NCI-H748 treated with DMSO at 0.1 percent for 48 hours (cell line): ENCODE measurements at regions not wholly inside any gene's neighbourhood (a gene's known extent, or its start where the extent isn't known, plus 50 kb on each side); places are given as distances from the start of the nearest gene placed in this dataset.
"Not testable (repeated sequence)": the region's sequence is repeated elsewhere in the genome, so short reads cannot be mapped to it uniquely, and the experiment has no call there.

Experiments used
- DNase-seq: peaks from one replicate; lab custom pipeline; 2025; lab: John Stamatoyannopoulos, UW

DNA sequence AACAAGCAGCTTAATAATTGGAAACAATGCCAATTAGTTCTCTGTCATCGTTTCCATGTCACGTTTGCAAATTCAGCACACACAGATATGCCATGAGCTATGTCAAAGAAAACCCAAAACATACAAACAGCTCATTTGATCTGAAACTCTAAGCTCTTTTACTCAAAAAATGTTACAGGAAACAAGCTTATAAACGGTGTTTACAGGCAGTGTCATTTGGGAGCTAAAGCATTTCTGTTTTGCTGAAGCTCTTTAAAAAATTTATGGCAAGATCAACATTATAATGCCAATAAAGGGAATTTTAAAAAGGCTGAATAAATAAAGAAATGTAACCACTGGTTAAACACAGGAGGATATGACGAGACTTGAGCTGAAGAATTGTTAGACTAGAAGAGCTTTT is 94.0 kb upstream of the HS3ST2 start:
- no peak for DNase-seq

DNA sequence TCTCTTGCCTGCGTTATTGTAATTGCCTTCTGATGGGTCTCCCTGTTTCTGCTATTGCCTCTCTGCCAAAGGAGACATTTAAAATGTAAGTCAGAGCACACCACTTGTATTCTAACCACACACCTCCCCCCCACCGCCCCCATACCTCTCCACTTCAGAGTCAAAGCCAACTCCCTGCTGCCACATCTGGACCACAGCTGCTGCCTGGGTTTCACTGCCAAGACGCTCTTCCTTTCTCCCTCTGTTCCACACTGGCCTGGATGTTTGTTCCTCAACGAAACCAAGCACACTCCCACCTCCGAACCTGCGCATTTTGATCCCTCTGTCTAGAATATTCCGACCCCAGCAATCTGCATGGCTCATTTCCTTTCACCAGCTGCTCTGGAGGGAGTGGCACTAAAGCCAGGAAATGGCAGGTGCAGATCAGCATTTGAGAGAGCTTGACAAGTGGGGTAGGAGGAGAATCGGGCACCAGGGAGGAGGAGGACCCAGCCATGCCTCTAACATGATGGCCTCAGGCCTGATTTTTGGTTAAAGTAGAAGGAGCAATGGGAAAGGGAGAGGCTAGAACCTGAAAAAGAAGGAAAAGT is 92.4 kb upstream of the HS3ST2 start:
- DNase-seq = no peak

- not testable (repeated sequence) for DNase-seq
These were observed 91.1 kb upstream of the HS3ST2 start for GRCh38 chr16:22722551-22723541.

DNA sequence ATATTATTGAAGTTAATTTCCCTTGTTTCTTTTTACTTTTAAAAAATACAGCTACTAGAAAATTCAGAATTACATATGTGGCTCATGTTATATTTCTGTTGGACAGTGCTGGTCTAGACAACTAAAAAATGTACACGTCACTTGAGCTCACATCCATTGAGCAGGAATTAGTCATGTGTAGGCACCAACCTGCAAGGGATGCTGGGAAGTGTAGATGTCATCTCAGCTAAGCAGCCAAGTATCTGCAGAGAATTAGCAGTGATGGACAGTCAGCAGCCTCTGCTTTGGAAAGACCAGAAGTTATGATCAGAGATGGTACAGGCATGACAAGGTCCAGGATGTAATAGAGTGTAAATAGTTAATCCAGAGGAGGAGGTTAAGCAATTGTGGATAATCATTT is 87.1 kb upstream of the HS3ST2 start:
- peak; percentile 19 for DNase-seq

DNA sequence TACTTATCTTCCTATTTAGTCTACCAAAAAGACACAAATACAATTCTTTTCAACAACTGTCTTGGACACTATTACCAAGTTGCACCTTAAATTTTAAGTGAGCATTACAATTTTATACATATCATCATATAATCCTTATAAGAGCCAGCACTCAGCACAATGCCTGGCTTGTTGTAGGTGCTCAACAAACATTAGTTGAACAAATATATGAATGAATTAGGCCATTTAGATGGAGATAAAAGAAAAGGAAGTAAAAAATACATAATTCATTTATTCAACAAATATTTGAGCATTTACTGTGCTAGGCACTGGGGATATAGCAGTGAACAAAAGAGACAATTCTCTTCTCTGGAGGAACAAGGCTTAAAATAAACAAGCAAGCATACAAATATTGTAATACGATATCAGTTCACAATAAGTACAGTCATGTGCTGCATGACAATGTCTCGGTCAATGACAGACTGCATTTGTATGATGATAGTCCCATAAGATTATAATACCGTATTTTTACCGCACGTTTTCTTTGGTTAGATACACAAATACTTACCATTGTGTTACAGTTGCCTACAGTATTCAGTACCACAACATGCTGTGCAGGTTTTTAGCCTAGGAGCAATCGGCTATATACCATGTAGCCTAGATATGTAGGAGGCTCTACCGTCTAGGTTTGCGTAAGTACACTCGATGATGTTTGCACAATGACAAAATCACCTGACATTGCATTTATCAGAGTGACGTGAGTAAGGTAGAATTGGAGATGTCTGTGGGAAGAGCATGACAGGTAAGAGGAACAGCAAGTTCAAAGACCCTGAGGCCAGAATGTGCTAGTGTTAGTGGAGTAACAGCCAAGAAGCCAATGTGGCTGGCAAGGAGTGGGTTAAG is 86.4 kb upstream of the HS3ST2 start:
- peak; percentile 84 for DNase-seq

DNA sequence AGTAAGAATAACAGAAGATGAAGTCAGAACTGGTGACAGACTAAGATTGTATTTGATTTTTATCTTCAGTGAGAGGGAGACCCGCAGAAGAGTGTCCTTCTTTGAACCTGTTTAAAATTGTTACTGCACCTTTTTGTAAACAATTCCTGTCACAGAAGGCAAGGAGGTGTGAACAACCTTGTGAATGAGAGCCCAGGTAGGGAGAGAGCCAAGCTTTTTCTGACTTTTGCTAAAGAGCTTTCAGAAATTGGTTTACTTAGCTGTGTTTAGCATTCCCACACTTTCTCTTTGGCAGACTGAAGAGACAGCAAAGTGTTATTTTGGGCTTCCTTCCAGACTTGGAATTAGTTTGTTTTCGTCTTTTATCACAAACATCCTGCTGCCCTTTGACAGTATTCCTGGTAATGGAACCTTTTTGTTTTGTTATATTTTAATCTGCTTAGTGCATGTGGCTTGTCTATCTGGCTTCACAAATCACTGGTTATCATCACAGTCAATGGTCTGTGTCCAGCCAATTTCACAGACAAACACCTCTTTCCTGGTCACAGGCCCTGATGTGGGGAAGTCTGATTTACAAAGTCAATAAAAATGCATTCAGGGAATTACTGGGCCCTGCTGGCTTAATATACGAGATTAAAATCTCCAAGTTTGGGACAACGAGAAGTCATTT is 85.7 kb upstream of the HS3ST2 start:
- peak; percentile 4 for DNase-seq

GRCh38 chr16:22732400-22732799 is 81.6 kb upstream of the HS3ST2 start:
- DNase-seq = no peak

DNA sequence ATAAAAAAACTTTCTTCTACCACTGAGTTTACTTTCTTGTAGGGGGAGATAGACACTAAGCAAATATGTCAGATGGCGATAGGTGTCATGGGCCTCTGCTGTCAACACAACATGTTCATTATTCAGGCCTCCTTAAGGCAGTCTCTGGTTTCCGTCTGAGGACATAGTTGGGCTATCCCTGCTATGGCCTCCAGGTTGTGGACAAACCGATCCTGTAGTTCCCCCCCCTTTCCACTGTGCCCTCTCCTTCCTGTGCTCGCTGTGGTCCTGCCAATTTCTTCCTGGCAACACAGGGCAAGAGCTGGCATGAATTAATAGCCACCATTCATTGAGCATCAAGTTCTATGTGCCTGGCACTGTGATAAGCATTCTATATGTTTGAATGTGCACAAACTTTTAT is 81.0 kb upstream of the HS3ST2 start:
- no peak for DNase-seq

DNA sequence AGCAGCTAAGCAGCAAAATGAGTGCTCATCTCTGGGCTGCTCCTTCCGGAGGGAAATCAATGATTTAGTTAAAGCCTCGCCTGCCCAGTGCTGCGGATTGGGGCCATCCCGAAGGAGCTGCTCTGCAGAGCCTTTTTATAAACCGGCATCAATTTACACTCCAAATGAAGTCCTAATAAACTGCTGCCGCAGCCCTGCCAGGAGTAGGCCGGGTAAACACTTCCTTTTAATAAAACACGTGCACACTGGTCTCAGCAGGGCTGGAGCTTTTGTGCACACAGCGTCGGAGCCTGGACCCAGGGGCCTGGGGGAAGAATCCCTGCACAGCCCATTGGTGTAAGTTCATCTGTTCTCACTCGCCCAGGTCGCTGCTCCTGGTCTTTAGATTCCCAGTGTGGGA is 79.6 kb upstream of the HS3ST2 start:
- no peak for DNase-seq

DNA sequence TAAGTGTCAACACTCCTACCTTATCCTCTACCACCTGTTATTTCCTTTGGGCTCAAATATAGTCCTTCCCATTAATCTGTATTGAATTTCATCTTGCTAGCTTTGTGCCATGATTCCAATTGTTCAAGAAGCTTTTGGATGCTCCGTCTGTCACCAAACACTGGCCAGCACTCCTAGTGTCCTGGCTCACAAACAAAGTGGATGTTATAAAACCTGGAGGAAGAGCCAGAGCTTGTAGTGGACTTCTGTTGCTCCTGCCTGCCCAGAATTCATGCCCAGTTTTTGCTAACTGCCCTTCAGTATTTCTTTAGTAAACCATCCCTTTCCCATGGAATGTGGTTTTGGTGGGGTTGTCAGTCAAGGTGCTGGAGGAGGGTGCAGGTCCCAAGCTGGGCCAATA is 77.2 kb upstream of the HS3ST2 start:
- no peak for DNase-seq

GRCh38 chr16:22739077-22739476 is 74.9 kb upstream of the HS3ST2 start:
- DNase-seq = no peak

- no peak for DNase-seq
These were observed 70.6 kb upstream of the HS3ST2 start for GRCh38 chr16:22743401-22743800.

- DNase-seq = no peak
These were observed 62.8 kb upstream of the HS3ST2 start for GRCh38 chr16:22751104-22751667.

DNA sequence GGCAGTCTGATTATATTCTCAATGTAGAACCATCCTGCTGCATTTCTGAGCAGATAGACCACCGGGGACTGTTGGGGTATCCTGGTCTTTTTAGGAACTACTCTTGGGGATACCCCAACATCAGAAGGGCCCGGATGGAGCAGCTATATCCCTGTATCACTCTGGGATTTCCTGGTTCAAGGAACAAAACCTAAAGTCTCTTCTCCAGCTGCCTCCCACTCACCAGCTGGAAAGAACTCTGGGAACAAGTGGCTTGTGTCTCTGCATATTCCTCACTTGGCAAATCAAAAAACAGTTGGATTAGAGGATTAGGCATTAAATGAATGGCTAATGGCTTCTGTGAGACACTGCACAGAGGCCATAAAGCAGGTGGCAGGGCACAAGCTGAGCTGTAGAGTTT is 62.3 kb upstream of the HS3ST2 start:
- DNase-seq = no peak

- DNase-seq = no peak
These were observed 60.5 kb upstream of the HS3ST2 start for GRCh38 chr16:22753451-22753850.

DNA sequence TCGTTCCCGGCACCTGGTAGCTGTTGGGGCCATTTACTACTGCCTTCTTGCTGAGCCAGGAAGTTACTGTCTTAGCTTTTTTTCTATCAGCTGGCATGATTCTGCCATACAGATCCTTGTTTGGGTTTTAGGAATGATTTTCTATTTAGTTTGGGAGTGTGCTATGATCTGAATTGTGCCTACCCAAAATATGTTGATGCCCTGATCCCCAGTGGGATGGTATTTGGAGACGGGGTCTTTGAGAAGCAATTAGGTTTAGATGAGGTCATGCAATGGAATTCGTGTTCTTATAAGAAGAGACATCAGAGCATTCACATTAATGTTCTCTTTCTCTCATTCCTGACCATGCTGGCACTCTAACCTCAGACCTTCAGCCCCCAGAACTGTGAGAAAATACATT is 59.4 kb upstream of the HS3ST2 start:
- no peak for DNase-seq

GRCh38 chr16:22757202-22757601 is 56.8 kb upstream of the HS3ST2 start:
- DNase-seq = no peak

DNA sequence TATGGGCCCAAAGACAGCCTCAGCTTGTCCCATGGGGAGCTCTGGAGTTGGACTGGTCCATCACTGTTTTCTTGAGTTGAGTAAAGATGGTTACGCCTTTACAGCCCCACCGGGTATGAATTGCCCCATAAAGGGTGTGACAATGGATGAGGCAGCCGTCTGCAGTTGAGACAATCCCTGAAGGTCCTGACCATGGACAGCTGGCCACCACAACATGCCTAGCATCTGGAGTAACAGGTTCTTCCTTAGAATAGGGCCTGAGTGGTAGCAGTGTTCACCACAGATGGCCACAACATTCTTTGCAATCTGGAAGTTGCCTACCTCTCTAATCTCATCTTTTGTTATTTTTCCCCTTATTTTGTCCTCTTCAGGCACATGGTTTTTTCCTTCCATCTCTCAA is 51.5 kb upstream of the HS3ST2 start:
- DNase-seq = no peak

GRCh38 chr16:22763437-22764080 is 50.4 kb upstream of the HS3ST2 start:
- no peak for DNase-seq
